GM18909 (cell line): ENCODE measurements at regions not wholly inside any gene's neighbourhood (a gene's known extent, or its start where the extent isn't known, plus 50 kb on each side); places are given as distances from the start of the nearest gene placed in this dataset.
"Not testable (repeated sequence)": the region's sequence is repeated elsewhere in the genome, so short reads cannot be mapped to it uniquely, and the experiment has no call there.

Source experiments
- ATAC-seq: cut with Tn5 transposase; IDR thresholded peaks from one replicate; pipeline ENCODE4 v1.9.1; 2021; ENCODE audit warnings: mild to moderate bottlenecking; ENCODE audit not compliant: unreplicated experiment, poor library complexity

- ATAC-seq, result not testable (repeated sequence)
Observed at GRCh38 chr16:33992513-33993177, 533.2 kb downstream of the TP53TG3F start.

GRCh38 chr16:33994207-33994606, 534.8 kb downstream of the TP53TG3F start:
- ATAC-seq, result not testable (repeated sequence)

GRCh38 chr16:33995821-33996372, 536.5 kb downstream of the TP53TG3F start:
- not testable (repeated sequence) for ATAC-seq

DNA sequence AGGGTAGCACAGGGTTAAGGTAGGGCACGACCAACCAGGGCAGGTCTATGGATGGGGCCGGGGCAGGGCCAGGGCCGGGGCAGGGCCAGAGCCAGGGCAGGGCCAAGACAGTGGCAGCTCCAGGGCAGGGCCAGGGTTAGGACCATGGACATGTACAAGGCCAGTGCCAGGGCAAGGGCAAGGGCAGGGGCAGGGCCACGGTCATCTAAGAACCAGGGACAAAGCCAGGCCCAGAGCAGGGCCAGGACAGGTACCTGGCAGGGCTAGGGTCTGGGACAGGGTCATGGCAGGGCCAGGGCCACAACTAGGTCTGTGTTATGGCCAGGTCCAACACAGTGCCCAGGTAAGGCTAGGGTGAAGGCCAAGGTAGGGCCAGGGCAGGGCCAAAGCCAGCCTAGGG, 541.8 kb downstream of the TP53TG3F start:
- ATAC-seq, result not testable (repeated sequence)

- ATAC-seq, result not testable (repeated sequence)
Observed at GRCh38 chr16:34001961-34002360, 542.5 kb downstream of the TP53TG3F start.

GRCh38 chr16:34014841-34015820, 555.7 kb downstream of the TP53TG3F start:
- ATAC-seq, result not testable (repeated sequence)

DNA sequence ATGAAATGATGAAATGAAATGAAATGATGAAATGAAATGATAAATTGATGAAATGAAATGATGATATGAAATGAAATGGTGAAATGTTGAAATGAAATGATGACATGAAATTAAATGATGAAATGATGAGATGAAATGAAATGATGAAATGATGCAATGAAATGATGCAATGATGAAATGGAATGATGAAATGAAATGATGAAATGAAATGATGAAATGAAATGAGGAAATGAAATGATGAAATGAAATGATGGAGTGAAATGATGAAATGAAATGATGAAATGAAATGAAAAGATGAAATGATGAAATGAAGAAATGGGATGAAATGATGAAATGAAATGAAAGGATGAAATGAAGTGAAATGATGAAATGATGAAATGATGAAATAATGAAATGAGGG, 558.9 kb downstream of the TP53TG3F start:
- ATAC-seq, result not testable (repeated sequence)

DNA sequence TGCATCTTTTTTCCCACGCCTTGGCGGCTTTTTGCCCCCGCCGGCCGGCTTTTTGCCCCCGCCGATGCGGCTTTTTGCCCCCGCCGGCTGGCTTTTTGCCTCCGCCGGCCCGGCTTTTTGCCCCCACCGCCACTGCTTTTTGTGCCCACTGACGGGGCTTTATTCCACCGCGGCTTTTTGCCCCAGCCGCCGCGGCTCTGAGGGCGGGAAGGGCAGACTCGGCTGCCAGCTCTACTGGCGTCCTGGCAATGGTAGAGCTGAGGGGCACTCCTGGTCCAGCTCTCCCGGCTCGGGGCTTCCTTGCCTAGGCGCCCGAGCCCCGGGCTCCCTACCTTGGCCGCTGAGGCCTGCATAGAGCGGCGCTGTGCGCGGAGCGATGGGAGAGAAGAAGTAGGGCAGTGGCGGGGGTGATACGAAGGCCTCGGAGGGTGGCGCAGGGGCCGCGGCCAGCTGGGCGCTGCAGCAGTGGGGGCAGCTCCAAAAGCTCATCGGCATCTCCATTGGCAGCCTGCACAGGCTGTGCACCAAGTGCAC, 591.4 kb downstream of the TP53TG3F start:
- ATAC-seq, result no peak

- ATAC-seq, result no peak
Observed at GRCh38 chr16:34054137-34054536, 594.7 kb downstream of the TP53TG3F start.

GRCh38 chr16:34054969-34055368, 595.6 kb downstream of the TP53TG3F start:
- ATAC-seq, result no peak

DNA sequence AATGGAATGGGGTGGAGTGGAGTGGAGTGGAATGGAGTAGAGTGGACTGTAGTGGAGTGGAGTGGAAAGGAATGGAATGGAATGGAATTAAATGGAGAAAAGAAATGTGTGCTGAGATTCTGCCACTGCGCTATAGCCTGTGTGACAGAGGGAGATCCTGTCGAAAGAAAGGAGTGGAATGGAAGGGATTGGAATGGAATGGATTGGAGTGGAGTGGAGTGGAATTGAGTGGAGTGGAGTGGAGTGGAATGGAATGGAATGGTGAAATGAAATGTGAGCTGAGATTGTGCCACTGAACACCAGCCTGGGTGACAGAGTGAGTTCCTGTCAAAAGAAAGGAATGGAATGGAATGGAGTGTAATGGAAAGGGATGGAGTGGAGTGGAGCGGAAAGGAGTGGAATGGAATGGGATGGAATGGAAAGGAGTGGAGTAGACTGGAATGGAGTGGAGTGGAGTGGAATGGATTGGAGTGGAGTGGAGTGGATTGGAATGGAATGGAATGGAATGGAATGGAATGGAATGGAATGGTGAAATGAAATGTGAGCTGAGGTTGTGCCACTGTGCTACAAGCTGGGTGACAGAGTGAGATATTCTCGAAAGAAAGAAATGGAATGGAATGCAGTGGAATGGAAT, 603.3 kb downstream of the TP53TG3F start:
- ATAC-seq, result peak; percentile 46

DNA sequence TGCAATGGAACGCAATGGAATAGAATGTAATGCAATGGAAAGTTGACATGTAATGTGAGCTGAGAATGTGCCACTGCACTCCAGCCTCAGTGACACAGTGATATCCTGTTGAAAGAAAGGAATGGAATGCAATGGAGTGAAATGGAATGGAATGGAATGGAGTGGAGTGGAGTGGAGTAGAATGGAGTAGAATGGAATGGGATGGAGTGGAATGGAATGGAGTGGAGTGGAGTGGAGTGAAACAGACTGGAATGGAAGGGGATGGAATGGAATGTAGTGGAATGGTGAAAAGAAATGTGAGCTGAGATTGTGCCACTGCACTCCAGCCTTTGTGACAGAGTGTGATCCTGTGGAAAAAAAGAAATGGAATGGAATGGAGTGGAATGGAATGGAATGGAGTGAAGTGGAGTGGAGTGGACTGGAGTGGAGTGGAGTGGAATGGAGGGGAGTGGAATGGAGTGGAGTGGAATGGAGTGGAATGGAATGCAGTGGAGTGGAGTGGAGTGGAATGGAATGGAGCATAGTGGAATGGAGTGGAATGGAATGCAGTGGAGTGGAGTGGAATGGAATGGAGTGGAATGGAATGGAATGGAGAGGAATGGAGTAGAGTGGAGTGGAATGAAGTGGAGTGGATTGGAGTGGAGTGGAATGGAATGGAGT, 604.2 kb downstream of the TP53TG3F start:
- ATAC-seq, result not testable (repeated sequence)

- peak; percentile 49 for ATAC-seq
Observed at GRCh38 chr16:34064602-34065001, 605.2 kb downstream of the TP53TG3F start.

GRCh38 chr16:34069731-34070130, 610.3 kb downstream of the TP53TG3F start:
- not testable (repeated sequence) for ATAC-seq

GRCh38 chr16:34078691-34079090, 619.3 kb downstream of the TP53TG3F start:
- no peak for ATAC-seq

DNA sequence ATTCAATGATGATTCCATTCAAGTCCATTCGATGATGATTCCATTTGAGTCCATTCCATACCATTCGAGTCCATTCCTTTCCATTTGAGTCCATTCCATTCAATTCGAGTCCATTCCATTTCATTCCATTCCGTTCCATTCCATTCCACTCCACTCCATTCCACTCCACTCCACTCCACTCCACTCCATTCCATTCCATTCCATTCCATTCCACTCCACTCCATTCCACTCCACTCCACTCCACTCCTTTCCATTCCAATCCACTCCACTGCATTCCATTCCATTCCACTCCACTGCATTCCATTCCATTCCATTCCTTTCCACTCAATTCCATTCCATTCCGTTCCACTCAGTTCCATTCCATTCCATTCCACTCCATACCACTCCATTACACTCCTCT, 625.6 kb downstream of the TP53TG3F start:
- not testable (repeated sequence) for ATAC-seq

- ATAC-seq, result not testable (repeated sequence)
Observed at GRCh38 chr16:34095006-34095405, 635.6 kb downstream of the TP53TG3F start.

DNA sequence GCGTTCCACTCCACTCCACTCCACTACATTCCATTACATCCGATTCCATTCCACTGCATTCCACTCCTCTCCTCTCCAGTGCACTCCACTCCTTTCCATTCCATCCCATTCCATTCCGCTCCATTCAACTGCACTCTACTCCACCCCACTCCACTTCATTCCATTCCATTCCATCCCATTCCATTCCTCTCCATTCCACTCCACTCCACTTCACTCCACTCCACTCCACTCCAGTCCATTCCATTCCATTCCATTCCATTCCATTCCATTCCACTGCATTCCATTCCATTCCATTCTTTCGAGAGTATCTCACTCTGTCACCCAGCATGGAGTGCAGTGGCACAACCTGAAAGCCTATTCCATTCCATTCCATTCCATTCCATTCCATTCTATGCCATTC, 637.5 kb downstream of the TP53TG3F start:
- not testable (repeated sequence) for ATAC-seq

- not testable (repeated sequence) for ATAC-seq
Observed at GRCh38 chr16:34097326-34097725, 637.9 kb downstream of the TP53TG3F start.

DNA sequence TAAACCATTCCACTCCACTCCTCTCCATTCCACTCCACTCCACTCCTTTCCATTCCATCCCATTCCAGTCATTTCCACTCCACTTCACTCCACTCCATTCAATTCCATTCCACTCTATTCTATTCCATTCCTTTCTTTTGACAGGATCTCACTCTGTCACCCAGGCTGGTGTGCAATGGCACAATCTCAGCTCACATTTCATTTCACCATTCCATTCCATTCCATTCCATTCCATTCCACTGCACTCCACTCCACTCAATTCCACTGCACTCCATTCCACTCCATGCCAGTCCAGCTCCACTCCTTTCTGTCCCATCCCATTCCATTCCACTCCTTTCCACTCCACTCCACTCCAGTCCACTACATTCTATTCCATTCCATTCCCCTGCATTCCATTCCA, 638.6 kb downstream of the TP53TG3F start:
- not testable (repeated sequence) for ATAC-seq
